Activated T-cell treated with anti-CD3 and anti-CD28 coated beads, Interleukin-2, amount 50 U/mL, for 4 hours (primary cell): ENCODE measurements at regions not wholly inside any gene's neighbourhood (a gene's known extent, or its start where the extent isn't known, plus 50 kb on each side); places are given as distances from the start of the nearest gene placed in this dataset.
A peak's percentile ranks its signal among the peaks of the same experiment; 100 is the strongest.

Source experiments
- ATAC-seq, 2 donors: fragments of 200-7000 bp; cut with Tn5 transposase; one replicate each; pipeline ENCODE4 v1.10.0; 2021
- DNase-seq: peaks from one replicate; pipeline ENCODE4 v3.0.0-alpha.2; 2020
- H3K27me3 Mint-ChIP-seq: one replicate; pipeline ENCODE4 v1.8.0; 2021; ENCODE audit warnings: low read depth, mixed read lengths
- H3K36me3 Mint-ChIP-seq: one replicate; pipeline ENCODE4 v1.8.0; 2022; ENCODE audit warnings: mixed read lengths; ENCODE audit not compliant: insufficient read depth
- H3K4me1 Mint-ChIP-seq: one replicate; pipeline ENCODE4 v1.8.0; 2021; ENCODE audit warnings: low read depth, mixed read lengths
- H3K4me3 Mint-ChIP-seq: one replicate; pipeline ENCODE4 v1.8.0; 2021; ENCODE audit warnings: mild to moderate bottlenecking, moderate library complexity, mixed read lengths
- H3K9me3 Mint-ChIP-seq: one replicate; pipeline ENCODE4 v1.8.0; 2021; ENCODE audit warnings: mixed read lengths

DNA sequence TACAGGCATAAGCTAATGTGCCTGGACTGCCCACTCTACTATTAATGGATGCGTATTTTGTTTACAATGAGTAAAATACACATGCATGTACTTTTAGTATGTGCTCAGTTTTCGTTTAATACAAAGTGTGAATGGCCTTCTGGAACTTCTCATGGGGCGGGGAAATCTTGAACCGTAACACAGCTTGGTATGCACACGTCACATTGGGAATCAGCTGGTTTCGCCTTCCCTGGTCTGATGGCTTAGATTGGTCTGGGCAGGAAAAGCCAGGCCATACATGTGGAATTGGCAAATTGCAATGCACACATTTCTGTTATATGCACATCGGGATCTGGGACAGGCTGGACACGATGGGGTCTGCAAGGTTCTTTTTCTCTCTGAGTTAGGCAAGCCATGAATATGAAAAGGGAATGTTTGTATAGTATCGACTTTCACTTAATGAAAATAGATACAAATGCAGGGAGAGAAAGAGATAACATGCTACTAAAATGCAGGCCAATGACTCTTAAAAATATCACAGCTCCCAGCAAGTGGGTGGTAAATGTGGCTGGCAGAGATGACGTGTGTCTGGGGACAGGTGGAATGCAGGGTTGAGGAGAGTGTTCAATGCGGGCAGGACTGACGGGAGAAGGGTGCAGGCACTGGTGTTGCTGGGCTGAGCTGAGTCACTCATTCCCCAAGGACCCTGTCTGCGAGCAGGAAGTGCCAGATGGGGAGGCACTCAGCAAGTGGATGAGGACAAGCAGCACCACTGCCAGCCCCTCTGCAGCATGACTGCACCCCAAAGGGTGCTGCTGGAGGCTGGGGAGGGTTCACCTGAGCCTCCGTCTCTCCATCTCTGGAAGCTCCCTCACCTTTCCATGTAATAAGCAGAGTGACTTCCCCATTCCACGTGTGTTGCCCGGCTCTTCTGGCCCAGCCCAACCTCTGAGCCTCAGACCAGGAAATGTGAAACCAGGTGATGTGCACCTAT is 204.0 kb upstream of the GPR12 start:
- Mint-ChIP-seq H3K27me3 (peaks cover 7% of the 10 kb centered on the region), H3K9me3 (no peaks in the 10 kb centered on the region), H3K4me3 (no peak overlapping the region), H3K4me1 (no peaks in the 10 kb centered on the region), H3K36me3 (no peaks in the 10 kb centered on the region)
- ATAC-seq (no peak), DNase-seq (no peak)

DNA sequence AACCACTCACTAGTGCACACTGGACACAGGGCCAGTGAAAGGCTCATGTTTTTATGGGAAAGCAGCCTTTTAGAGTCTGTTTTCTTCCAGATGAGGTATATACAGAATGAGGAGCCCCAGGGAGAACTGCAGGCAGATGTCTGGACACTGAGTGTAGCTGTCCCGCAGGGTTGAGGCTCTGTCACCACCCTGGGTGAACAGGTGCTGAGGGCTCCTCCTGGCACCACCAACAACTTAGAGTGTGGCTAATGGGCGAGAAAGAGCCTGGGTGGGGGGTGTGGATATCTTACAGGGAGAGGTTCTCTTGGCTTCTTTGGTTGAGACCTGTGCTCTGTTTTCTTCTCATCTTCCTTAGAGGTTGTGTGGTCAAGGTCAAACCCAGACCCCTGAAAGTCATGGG is 202.1 kb upstream of the GPR12 start:
- Mint-ChIP-seq H3K36me3 (no peaks in the 10 kb centered on the region), H3K4me3 (no peak overlapping the region), H3K4me1 (no peaks in the 10 kb centered on the region), H3K9me3 (no peaks in the 10 kb centered on the region), H3K27me3 (peaks cover 7% of the 10 kb centered on the region)
- ATAC-seq, result no peak
- DNase-seq, result no peak

DNA sequence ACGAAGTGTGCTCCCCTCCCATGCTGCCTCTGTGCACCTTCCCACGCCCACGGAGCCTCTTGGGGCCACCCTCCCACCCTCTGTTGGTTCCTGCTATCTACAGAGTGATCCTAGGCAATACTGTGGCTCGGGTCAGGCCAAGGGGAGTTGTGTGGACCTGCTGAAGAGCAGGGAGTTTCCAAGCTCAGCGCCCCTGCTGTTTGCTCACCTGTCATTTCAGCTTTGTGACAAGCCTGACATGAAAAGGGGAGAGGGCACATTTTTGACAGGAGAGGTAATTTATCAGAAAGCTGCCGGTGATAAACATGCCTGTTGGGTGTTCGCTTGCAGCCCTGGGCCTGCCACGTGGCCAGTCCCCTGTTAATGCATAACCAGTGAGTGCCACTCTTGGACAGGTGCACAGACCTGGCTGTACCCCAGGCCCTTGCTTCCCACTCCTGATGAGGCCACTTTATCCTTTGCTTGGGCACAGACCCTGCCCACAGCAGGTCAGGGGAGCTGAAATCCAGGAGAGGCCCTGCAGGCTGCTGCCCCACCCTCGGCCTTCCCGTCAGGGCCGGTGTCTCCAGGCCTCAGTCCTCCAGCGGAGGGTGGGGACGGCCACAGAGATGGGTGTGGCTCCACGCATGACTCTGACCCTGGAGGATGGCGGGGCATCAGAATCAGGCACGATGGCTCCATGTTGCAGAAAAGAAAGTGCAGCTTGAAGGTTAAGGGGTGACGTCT is 201.5 kb upstream of the GPR12 start:
- Mint-ChIP-seq H3K27me3 (peaks cover 7% of the 10 kb centered on the region), H3K36me3 (no peaks in the 10 kb centered on the region), H3K4me3 (no peak overlapping the region), H3K4me1 (no peaks in the 10 kb centered on the region), H3K9me3 (no peaks in the 10 kb centered on the region)
- DNase-seq (no peak), ATAC-seq (no peak)

DNA sequence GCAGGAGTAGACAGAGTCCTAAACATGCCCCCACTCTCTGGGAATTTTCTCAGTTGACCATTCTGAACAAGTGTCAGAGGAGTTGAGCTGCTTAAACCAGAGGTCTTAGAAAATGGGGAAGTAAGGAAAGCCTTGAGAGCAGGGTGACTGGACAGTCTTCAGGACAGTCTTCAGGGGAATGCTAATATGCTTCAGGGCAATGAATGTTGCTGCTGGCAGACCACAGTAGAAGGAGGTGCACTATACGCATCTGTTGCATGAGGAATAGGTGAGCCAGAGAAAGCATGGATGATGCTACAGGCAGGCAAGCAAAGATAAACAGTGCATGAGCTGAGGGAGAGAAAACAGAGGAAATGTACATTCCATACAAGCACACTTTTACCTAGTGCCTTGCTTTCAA is 196.6 kb upstream of the GPR12 start:
- H3K4me1 Mint-ChIP-seq, result no peaks in the 10 kb centered on the region
- ATAC-seq, result no peak
- H3K36me3 Mint-ChIP-seq, result no peaks in the 10 kb centered on the region

DNA sequence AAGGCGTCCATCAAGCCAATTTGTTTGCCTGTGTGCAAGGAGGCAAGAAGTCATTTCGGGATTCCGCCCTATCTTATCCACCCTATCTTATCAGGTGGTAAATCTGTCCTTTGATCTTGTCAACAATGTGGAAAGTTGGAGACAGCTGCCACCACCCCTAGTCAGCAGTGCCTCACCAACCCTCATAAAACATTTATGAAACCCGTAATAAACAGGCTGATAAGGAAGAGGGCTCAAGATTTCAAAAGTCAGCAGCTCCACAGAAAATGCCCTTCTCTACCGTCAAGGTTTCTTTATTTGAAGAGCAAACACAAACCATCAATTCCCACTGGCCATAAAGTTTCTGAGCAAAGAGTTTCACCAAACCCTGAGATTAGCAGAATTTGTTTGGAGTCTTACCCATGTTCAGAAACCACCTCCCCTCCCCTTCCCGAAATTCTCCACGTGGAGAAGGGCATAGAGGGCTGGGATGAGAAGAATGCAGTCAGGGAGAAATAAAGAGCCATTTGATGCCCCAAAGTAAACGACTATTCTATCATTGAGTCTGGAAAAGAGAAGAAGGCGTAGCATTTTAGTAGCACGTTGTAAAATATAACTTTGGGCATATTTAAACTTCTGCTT is 196.0 kb upstream of the GPR12 start:
- DNase-seq, result no peak
- Mint-ChIP-seq H3K27me3 (peaks cover 16% of the 10 kb centered on the region), H3K9me3 (no peaks in the 10 kb centered on the region), H3K4me1 (no peaks in the 10 kb centered on the region), H3K36me3 (no peaks in the 10 kb centered on the region), H3K4me3 (no peak overlapping the region)
- no peak for ATAC-seq

More for the DNA sequence above, 196.6 kb upstream of the GPR12 start:
- peaks cover 16% of the 10 kb centered on the region for H3K27me3 Mint-ChIP-seq
- DNase-seq, result no peak
- no peak overlapping the region for H3K4me3 Mint-ChIP-seq
- no peaks in the 10 kb centered on the region for H3K9me3 Mint-ChIP-seq

DNA sequence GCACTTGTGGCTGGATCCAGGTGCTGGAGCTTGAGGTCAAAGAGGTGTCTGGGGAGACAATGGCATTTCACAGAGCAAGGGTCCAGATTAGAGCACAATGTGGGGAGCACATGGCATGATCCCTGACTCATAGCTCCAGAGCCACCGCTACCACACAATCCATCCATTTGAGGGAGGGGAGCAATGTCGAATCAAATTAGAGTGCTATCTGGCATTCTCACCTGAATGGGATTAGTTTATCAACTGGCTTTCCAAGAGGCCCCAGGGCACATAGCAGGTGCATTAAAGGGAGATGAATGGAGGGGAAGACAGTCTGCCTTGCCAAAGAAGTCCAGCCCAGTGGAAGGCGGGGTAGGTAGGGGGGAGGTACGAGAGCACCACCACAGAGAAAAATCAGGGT is 194.4 kb upstream of the GPR12 start:
- Mint-ChIP-seq H3K4me3 (no peak overlapping the region), H3K9me3 (no peaks in the 10 kb centered on the region), H3K27me3 (peaks cover 11% of the 10 kb centered on the region), H3K4me1 (no peaks in the 10 kb centered on the region), H3K36me3 (no peaks in the 10 kb centered on the region)
- no peak for ATAC-seq
- DNase-seq, result no peak

DNA sequence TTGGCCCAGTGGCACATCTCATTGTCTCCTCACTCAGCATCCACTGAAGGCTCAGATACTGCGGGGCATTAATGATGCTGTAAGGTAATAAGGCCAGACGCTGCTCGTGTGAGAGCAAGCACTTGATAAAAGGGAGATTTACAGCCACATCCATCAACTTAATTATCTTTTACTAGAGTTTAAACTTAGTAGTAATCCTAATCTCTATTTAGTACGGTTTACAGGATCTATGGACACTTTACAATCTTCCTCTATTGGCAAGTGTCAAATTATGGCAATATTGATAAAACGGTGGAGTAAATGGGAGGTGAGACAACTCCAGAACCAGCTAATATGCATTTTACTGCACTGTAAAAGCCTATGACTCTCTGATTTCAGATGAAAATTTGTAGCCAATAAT is 192.7 kb upstream of the GPR12 start:
- Mint-ChIP-seq H3K4me1 (no peaks in the 10 kb centered on the region), H3K4me3 (no peak overlapping the region), H3K9me3 (no peaks in the 10 kb centered on the region), H3K27me3 (peaks cover 11% of the 10 kb centered on the region), H3K36me3 (no peaks in the 10 kb centered on the region)
- ATAC-seq (no peak), DNase-seq (no peak)

DNA sequence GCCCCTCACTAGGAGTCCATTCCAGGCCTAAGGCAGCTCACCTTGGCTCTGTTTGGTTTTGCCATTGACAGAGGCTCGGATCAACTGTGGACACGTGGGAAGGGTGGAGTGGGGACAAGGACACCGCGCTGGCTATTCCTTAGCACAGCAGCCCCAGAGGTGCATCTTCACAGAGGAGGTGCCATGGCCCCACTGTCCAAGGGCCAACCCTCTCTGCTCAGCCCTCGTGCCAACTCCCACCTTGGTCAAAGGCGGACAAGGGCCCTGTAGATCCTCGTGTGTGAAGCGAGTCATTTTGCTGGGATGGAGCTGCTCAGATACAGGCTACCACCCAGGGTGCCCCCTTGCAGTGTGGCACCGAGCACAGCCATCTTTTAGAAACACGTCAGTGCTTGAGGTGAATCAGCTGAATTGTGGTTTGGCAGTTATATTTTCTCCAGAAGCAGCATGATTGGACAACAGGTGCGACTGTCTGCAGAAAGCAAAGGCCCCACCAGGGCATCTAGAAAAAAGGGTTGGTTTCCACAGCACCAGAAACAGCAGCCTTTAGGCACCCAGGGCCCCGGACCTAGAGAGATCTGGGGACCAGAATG is 192.1 kb upstream of the GPR12 start:
- ATAC-seq, result peak in 1 of 2 donors; percentile 21
- no peaks in the 10 kb centered on the region for H3K4me1 Mint-ChIP-seq
- DNase-seq, result no peak
- no peaks in the 10 kb centered on the region for H3K36me3 Mint-ChIP-seq
- peaks cover 11% of the 10 kb centered on the region for H3K27me3 Mint-ChIP-seq
- H3K4me3 Mint-ChIP-seq, result no peak overlapping the region
- no peaks in the 10 kb centered on the region for H3K9me3 Mint-ChIP-seq

DNA sequence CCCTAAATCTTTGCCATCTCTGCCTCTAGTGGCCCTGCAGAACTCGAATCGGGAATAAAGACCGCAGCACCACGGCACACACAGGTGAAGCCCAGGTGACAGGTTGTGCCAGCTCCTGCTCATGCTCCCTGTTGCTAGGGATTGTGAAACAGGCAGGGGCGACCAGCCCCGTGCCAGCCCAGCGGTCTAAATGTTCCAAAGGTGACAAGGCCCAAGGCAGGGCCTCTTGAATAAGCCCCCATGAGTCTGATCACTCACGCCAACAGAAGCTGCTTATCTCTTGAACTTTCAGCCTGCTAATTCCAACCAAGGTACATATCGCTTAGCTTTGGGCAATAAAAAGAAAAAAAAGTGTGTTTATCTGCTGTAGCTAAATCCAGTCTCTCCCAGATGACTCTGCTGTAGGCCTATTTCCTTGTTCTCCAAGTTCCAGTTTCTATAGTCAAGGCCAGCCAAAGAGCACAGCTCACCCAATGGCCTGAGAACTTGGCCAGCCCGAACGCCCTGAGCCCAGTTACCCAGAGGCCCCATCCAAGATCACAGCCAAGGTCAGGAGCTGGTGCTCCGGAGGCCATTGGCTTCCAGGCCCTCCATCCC is 191.1 kb upstream of the GPR12 start:
- H3K9me3 Mint-ChIP-seq, result no peaks in the 10 kb centered on the region
- peaks cover 11% of the 10 kb centered on the region for H3K27me3 Mint-ChIP-seq
- no peaks in the 10 kb centered on the region for H3K36me3 Mint-ChIP-seq
- DNase-seq, result no peak
- H3K4me3 Mint-ChIP-seq, result no peak overlapping the region
- no peak for ATAC-seq
- H3K4me1 Mint-ChIP-seq, result no peaks in the 10 kb centered on the region

DNA sequence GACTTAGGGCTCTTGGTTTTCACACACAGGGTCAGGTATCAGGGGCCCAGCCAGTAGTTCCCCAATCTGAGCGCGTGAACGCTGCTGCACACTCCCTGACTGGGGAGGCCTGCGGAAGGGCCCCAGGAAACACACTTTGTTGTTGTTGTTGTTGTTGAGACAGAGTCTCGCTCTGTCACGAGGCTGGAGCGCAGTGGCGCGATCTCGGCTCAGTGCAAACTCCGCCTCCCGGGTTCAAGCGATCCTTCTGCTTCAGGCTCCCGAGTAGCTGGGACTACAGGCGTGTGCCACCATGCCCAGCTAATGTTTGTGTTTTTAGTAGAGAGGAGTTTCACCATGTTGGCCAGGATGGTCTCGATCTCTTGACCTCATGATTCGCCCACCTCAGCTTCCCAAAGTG is 190.4 kb upstream of the GPR12 start:
- Mint-ChIP-seq H3K4me1 (no peaks in the 10 kb centered on the region), H3K4me3 (no peak overlapping the region), H3K27me3 (peaks cover 9% of the 10 kb centered on the region), H3K9me3 (no peaks in the 10 kb centered on the region), H3K36me3 (no peaks in the 10 kb centered on the region)
- DNase-seq (no peak), ATAC-seq (no peak)

DNA sequence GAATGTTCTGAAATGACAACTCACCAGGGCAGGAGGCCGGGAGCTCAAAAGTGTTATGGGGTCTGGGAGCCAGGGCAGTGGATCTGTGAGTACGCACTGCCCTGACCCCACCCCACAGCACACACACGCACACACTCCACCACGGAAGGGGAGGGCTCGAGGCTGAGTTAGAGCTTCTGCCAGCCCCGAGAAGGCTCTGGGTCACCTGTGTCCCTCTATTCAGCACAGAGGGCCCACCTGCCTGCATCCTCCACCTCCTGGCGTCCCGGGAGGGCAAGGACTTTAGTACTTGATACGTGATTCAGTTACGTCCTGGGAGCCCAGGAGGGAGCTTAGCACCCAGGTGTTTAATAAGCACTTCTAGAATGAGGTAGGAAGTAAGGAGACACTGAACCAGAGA is 190.0 kb upstream of the GPR12 start:
- Mint-ChIP-seq H3K4me3 (no peak overlapping the region), H3K36me3 (no peaks in the 10 kb centered on the region), H3K4me1 (no peaks in the 10 kb centered on the region), H3K9me3 (no peaks in the 10 kb centered on the region), H3K27me3 (peaks cover 9% of the 10 kb centered on the region)
- no peak for DNase-seq
- no peak for ATAC-seq

DNA sequence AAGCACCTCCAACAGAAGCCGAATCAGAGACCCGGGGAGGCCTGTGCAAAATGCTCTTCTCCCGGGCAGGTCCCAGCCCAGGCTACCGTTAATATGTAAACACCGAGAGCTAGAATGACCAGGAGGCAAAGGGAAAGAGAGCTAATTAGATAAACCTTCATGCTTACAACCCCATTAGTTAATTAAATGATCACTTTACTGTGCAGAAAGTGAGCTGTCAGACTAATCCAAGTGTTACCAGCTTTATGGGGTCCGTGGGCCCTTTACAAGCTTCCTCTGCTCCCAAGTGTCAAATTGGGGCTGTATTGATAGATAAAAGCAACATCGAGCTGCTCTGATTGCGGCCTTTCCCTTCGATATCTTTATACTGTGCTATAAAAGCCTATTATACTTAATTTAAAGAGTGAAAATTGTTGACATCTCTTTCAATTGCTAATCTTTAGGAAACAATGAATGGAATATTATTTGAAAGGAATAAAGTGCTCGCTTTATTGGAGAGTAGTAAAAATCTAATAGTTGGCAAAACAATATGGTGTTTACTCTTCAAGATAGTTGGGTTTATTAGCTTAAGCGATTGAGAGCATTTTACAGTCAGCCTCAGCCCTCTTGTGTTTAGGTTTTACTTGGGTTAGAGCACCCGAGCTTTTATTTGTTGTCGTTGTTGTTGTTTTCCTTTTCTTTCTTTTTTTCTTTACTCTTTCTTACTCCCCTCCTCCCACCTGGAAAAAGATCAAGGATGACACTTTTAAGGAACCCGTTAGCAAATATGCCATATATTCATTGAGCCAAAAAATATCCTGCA is 189.3 kb upstream of the GPR12 start:
- no peak overlapping the region for H3K4me3 Mint-ChIP-seq
- ATAC-seq, result no peak
- no peaks in the 10 kb centered on the region for H3K4me1 Mint-ChIP-seq
- H3K36me3 Mint-ChIP-seq, result no peaks in the 10 kb centered on the region
- peaks cover 4% of the 10 kb centered on the region for H3K27me3 Mint-ChIP-seq
- DNase-seq, result no peak
- H3K9me3 Mint-ChIP-seq, result no peaks in the 10 kb centered on the region

DNA sequence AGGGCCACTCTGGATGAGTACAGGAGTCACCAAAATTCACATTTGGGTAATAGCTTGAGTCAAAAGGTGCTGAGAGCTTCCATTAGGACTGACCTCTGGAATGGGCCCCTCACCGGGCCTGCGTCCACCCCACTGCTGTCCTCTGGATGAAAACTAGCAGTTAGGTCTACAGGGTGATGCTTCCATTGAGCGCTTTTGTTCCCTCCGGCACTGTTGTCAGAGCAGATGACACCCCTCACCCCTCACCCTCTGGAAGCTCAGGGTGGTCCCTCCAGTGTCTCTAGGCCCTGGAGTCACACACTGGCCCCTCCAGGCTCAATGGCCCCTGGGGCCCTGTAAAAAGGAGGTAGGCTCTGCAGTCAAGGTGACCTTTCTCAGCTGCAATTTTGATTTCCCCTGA is 187.8 kb upstream of the GPR12 start:
- peaks cover under 1% of the 10 kb centered on the region for H3K27me3 Mint-ChIP-seq
- DNase-seq, result no peak
- no peak for ATAC-seq
- H3K4me3 Mint-ChIP-seq, result no peak overlapping the region
- no peaks in the 10 kb centered on the region for H3K4me1 Mint-ChIP-seq
- H3K9me3 Mint-ChIP-seq, result no peaks in the 10 kb centered on the region
- H3K36me3 Mint-ChIP-seq, result no peaks in the 10 kb centered on the region
